ENCODE measurements at regions not wholly inside any gene's neighbourhood (a gene's known extent, or its start where the extent isn't known, plus 50 kb on each side); places are given as distances from the start of the nearest gene placed in this dataset.

GRCh38 chr5:42015681-42016080, 90.6 kb downstream of the FBXO4 start:
- TF ChIP-seq GTF2I (CRISPR knock-in tag; conservative IDR thresholded peaks at IDR 0.05) (no peak), NFATC4 (CRISPR knock-in tag; IDR thresholded peaks at IDR 0.05) (no peak), NR2C2 (CRISPR knock-in tag; IDR thresholded peaks at IDR 0.05) (no peak), USF2 (CRISPR knock-in tag; IDR thresholded peaks at IDR 0.05) (no peak), TEAD4 (CRISPR knock-in tag; IDR thresholded peaks at IDR 0.05) (no peak), IRF2 (CRISPR knock-in tag; IDR thresholded peaks at IDR 0.05; ENCODE audit: borderline replicate concordance, low read depth) (no peak), SP1 (CRISPR knock-in tag; conservative IDR thresholded peaks at IDR 0.05) (no peak), ZNF281 (CRISPR knock-in tag; IDR thresholded peaks at IDR 0.05) (no peak), TCF7 (CRISPR knock-in tag; IDR thresholded peaks at IDR 0.05; ENCODE audit: low read depth) (no peak), ZNF138 (CRISPR knock-in tag; conservative IDR thresholded peaks at IDR 0.05) (no peak), SMAD3 (CRISPR knock-in tag; IDR thresholded peaks at IDR 0.05; ENCODE audit: borderline replicate concordance) (no peak), CBFB (CRISPR knock-in tag; IDR thresholded peaks at IDR 0.05; ENCODE audit: low read depth) (no peak)
- TF ChIP-seq, protein P1, sequence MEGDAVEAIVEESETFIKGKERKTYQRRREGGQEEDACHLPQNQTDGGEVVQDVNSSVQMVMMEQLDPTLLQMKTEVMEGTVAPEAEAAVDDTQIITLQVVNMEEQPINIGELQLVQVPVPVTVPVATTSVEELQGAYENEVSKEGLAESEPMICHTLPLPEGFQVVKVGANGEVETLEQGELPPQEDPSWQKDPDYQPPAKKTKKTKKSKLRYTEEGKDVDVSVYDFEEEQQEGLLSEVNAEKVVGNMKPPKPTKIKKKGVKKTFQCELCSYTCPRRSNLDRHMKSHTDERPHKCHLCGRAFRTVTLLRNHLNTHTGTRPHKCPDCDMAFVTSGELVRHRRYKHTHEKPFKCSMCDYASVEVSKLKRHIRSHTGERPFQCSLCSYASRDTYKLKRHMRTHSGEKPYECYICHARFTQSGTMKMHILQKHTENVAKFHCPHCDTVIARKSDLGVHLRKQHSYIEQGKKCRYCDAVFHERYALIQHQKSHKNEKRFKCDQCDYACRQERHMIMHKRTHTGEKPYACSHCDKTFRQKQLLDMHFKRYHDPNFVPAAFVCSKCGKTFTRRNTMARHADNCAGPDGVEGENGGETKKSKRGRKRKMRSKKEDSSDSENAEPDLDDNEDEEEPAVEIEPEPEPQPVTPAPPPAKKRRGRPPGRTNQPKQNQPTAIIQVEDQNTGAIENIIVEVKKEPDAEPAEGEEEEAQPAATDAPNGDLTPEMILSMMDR (IDR thresholded peaks at IDR 0.05): no peak
- TF ChIP-seq, protein P2, sequence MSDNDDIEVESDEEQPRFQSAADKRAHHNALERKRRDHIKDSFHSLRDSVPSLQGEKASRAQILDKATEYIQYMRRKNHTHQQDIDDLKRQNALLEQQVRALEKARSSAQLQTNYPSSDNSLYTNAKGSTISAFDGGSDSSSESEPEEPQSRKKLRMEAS (CRISPR knock-in tag; IDR thresholded peaks at IDR 0.05): no peak
